Activated T-helper 1 cell treated with anti-CD3 and anti-CD28 coated beads, Interleukin-12 subunit alpha, Interleukin-12 subunit beta, Interleukin-2, Interleukin-4 antibody, amounts not matched to agents 30 ng/mL and 10 ng/mL and 1 ng/mL, durations not matched to agents 14 hours and 24 hours and 36 hours (primary cell): ENCODE measurements at regions not wholly inside any gene's neighbourhood (a gene's known extent, or its start where the extent isn't known, plus 50 kb on each side); places are given as distances from the start of the nearest gene placed in this dataset.
A peak's percentile ranks its signal among the peaks of the same experiment; 100 is the strongest.
"Not testable (repeated sequence)": the region's sequence is repeated elsewhere in the genome, so short reads cannot be mapped to it uniquely, and the experiment has no call there.

Source experiments
- DNase-seq: peaks from one replicate; pipeline ENCODE4 v3.0.0; 2021; ENCODE audit warnings: low spot score
- H3K27ac Mint-ChIP-seq: one replicate; pipeline ENCODE4 v1.8.0; 2021; ENCODE audit warnings: mild to moderate bottlenecking, mixed read lengths
- H3K27me3 Mint-ChIP-seq: one replicate; pipeline ENCODE4 v1.8.0; 2022; ENCODE audit warnings: mild to moderate bottlenecking, moderate library complexity, mixed read lengths; ENCODE audit not compliant: insufficient read depth
- H3K36me3 Mint-ChIP-seq: one replicate; pipeline ENCODE4 v1.8.0; 2021; ENCODE audit warnings: low read depth, mixed read lengths
- H3K4me1 Mint-ChIP-seq: one replicate; pipeline ENCODE4 v1.8.0; 2021; ENCODE audit warnings: low read depth, mixed read lengths
- H3K4me3 Mint-ChIP-seq: one replicate; pipeline ENCODE4 v1.8.0; 2021; ENCODE audit warnings: mild to moderate bottlenecking, moderate library complexity, mixed read lengths
- H3K9me3 Mint-ChIP-seq: one replicate; pipeline ENCODE4 v1.8.0; 2021; ENCODE audit warnings: mixed read lengths
- intact Hi-C: fragments of 100-400 bp; cut with micrococcal nuclease; formaldehyde crosslinking; loops from one replicate; pipeline ENCODE4 v1.15.1; 2024

DNA sequence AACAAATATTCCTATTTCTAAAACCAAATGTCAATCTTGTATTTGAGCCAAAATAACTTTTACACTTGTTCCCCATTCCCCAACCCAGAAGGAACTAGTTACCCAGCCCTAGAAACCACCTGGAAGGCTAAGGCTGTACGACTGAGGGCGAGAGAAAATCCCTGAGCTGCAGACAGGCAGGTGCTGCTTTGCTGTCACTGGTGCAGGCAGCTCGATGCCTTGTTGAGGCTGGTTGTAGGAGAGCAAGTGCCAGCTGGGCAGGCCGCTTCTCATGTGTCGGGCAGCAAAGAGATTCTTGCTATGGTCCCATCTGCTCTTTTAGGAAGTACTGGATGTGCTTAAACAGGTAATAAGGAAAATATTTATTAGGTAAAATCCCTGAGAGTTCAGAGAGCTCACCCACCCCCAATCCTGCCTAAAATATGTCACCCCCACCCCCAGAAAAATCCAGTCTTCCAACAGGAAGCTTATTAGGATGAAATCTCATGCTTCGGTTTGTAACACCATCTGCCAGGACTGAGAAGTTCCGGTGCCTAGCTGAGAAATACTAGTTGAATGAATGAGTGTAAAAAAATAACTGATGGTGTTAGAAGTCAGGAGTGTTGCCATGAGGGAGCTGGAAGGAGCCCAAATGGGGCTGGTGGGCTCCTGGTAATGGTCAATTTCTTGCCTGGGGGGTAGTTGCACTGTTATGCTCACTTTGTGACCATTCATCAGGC, 91.1 kb upstream of the DMRT1 start:
- no peak for DNase-seq
- H3K4me1 Mint-ChIP-seq: peaks cover 47% of the 10 kb centered on the region
- intact Hi-C loops: loop anchor here (5.0 kb wide), 1 partner anchor 43 kb away; no protein-coding TSS in a partner anchor
- H3K36me3 Mint-ChIP-seq: no peaks in the 10 kb centered on the region
- H3K9me3 Mint-ChIP-seq: no peaks in the 10 kb centered on the region
- H3K27me3 Mint-ChIP-seq: no peaks in the 10 kb centered on the region
- peak overlapping the region; percentile 6 for H3K4me3 Mint-ChIP-seq
- H3K27ac Mint-ChIP-seq: no peak overlapping the region

GRCh38 chr9:751137-752051, 90.1 kb upstream of the DMRT1 start:
- peaks cover 56% of the 10 kb centered on the region for H3K4me1 Mint-ChIP-seq
- H3K9me3 Mint-ChIP-seq: no peaks in the 10 kb centered on the region
- H3K27me3 Mint-ChIP-seq: no peaks in the 10 kb centered on the region
- no peak overlapping the region for H3K4me3 Mint-ChIP-seq
- peaks cover 1% of the 10 kb centered on the region for H3K36me3 Mint-ChIP-seq
- no peak for DNase-seq
- H3K27ac Mint-ChIP-seq: peak overlapping the region; percentile 40
- intact Hi-C loops: loop anchor here (5.0 kb wide), 1 partner anchor 44 kb away; no protein-coding TSS in a partner anchor

- no peak overlapping the region for H3K27ac Mint-ChIP-seq
- intact Hi-C loops: loop anchor here (5.0 kb wide), 1 partner anchor 45 kb away; no protein-coding TSS in a partner anchor
- H3K4me1 Mint-ChIP-seq: peaks cover 57% of the 10 kb centered on the region
Observed at GRCh38 chr9:752201-752600, 89.3 kb upstream of the DMRT1 start.

GRCh38 chr9:752681-753200, 88.8 kb upstream of the DMRT1 start:
- Mint-ChIP-seq H3K27me3 (no peaks in the 10 kb centered on the region), H3K27ac (no peak overlapping the region), H3K4me1 (peaks cover 57% of the 10 kb centered on the region), H3K36me3 (peaks cover 1% of the 10 kb centered on the region), H3K4me3 (no peak overlapping the region), H3K9me3 (no peaks in the 10 kb centered on the region)
- no peak for DNase-seq
- intact Hi-C loops: loop anchor here (5.0 kb wide), 1 partner anchor 45 kb away; no protein-coding TSS in a partner anchor

More at GRCh38 chr9:752201-752600, 89.3 kb upstream of the DMRT1 start:
- H3K27me3 Mint-ChIP-seq: no peaks in the 10 kb centered on the region
- H3K9me3 Mint-ChIP-seq: no peaks in the 10 kb centered on the region
- peaks cover 1% of the 10 kb centered on the region for H3K36me3 Mint-ChIP-seq
- no peak for DNase-seq
- no peak overlapping the region for H3K4me3 Mint-ChIP-seq

DNA sequence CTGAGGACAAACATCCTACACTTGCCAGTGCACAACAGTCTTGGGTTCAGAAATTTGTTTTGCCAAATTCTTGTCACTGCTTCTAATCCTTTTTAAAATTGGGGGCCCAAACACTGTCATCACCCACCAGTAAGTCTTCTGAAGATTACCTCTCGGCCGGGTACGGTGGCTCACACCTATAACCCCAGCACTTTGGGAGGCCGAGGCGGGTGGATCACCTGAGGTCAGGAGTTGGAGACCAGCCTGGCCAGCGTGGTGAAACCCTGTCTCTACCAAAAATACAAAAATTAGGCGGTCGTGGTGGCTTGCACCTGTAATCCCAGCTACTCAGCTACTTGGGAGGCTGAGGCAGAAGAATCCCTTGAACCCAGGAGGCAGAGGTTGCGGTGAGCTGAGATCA, 87.8 kb upstream of the DMRT1 start:
- H3K4me3 Mint-ChIP-seq, H3K27me3 Mint-ChIP-seq, H3K9me3 Mint-ChIP-seq, H3K27ac Mint-ChIP-seq, H3K36me3 Mint-ChIP-seq, DNase-seq: not testable (repeated sequence)
- H3K4me1 Mint-ChIP-seq: peaks cover 51% of the 10 kb centered on the region
- intact Hi-C loops: loop anchor here (5.0 kb wide), 1 partner anchor 46 kb away; no protein-coding TSS in a partner anchor

DNA sequence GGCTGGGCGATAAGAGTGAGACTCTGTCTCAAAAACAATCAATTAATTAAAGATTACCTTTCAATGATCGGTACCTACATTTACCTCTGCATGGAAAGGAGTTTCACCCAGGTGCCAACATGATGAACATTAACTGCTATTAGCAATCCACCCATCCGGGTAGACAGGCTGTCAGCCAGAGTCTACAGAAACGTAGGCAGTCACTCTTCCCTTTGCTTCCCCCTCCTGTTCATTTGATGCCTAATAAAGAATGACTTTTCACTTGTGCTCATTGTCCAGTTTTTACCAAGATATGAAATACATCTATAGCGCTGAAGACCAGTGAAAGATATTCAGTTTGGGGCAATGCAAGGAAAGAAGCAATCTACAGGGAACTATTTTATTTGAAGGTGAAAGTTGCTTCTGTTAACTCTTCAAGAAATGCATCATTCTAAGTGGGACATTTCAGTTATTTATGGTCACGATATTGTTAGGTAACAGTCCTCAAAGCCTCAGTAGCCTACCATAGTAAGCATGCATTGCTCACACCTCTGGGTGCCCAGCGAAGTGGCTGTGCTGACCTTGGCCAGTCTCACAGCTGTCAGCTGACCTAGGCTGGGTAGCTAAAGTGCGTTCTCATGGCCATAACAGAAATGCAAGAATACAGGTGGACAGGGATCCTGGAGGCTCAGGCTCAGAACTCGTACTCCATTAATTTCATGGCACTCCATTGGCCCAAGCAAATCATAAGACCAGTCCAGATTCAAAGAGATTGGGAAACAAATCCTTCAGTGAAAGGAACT, 87.2 kb upstream of the DMRT1 start:
- H3K36me3 Mint-ChIP-seq: peaks cover 1% of the 10 kb centered on the region
- DNase-seq: no peak
- H3K9me3 Mint-ChIP-seq: no peaks in the 10 kb centered on the region
- no peak overlapping the region for H3K4me3 Mint-ChIP-seq
- no peak overlapping the region for H3K27ac Mint-ChIP-seq
- intact Hi-C loops: loop anchor here (5.0 kb wide), 1 partner anchor 47 kb away; no protein-coding TSS in a partner anchor
- peaks cover 45% of the 10 kb centered on the region for H3K4me1 Mint-ChIP-seq
- no peaks in the 10 kb centered on the region for H3K27me3 Mint-ChIP-seq

- intact Hi-C loops: no loop called here
- H3K27me3 Mint-ChIP-seq: no peaks in the 10 kb centered on the region
Observed at GRCh38 chr9:755454-756381, 85.8 kb upstream of the DMRT1 start.

GRCh38 chr9:757246-757881, 84.1 kb upstream of the DMRT1 start:
- Mint-ChIP-seq H3K4me3 (no peak overlapping the region), H3K27ac (no peak overlapping the region), H3K27me3 (peaks cover 2% of the 10 kb centered on the region), H3K9me3 (no peaks in the 10 kb centered on the region), H3K4me1 (peaks cover 27% of the 10 kb centered on the region), H3K36me3 (peaks cover 1% of the 10 kb centered on the region)
- intact Hi-C loops: no loop called here
- no peak for DNase-seq

More at GRCh38 chr9:755454-756381, 85.8 kb upstream of the DMRT1 start:
- H3K4me3 Mint-ChIP-seq: no peak overlapping the region
- peak overlapping the region; percentile 55 for H3K27ac Mint-ChIP-seq
- no peaks in the 10 kb centered on the region for H3K9me3 Mint-ChIP-seq
- peaks cover 35% of the 10 kb centered on the region for H3K4me1 Mint-ChIP-seq
- H3K36me3 Mint-ChIP-seq: peaks cover 1% of the 10 kb centered on the region
- DNase-seq: peak; percentile 11

GRCh38 chr9:758146-758545, 83.4 kb upstream of the DMRT1 start:
- Mint-ChIP-seq H3K4me1 (peaks cover 29% of the 10 kb centered on the region), H3K27ac (no peak overlapping the region), H3K9me3 (no peaks in the 10 kb centered on the region), H3K36me3 (peaks cover 1% of the 10 kb centered on the region), H3K27me3 (peaks cover 2% of the 10 kb centered on the region), H3K4me3 (no peak overlapping the region)
- intact Hi-C loops: no loop called here
- DNase-seq: no peak

- H3K27ac Mint-ChIP-seq: no peak overlapping the region
- intact Hi-C loops: no loop called here
- H3K27me3 Mint-ChIP-seq: peaks cover 2% of the 10 kb centered on the region
- no peak for DNase-seq
- peaks cover 35% of the 10 kb centered on the region for H3K4me1 Mint-ChIP-seq
- no peak overlapping the region for H3K4me3 Mint-ChIP-seq
- H3K9me3 Mint-ChIP-seq: no peaks in the 10 kb centered on the region
- peaks cover 1% of the 10 kb centered on the region for H3K36me3 Mint-ChIP-seq
Observed at GRCh38 chr9:759541-759940, 82.0 kb upstream of the DMRT1 start.

DNA sequence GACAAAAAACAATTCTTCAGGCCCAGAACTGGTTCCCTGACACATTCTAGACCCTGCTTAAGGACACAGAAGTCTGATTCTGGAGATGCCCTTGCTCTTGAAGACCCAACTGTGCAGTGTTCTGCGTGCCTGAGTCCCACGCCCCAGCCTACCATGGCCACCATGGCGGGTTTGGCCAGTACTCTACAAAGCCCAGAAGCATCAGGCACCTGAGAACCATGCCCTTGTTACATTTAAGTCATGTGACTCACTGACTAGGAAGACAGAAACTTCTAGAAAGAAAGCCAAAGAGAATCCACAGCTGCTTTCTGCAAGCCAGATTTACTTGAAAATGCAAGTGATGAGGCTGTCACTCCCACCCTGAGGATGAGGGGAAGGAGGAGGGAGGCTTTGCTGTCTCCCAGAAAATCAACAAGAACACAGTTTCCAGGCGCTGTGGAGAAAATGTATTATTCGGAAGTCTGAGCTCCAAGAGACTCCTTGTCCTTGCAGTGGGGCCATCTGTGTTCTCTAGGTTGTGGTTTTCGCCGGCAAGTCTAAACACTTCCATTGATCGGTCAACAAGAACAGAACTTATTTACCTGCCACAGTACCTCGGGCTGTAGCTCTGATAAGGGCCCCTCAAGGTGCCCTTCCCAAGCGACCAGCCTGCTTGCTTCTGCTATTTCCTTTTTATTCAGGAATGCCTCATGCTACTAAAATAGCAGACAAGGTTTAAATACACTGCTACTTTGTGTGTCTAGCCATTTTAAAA, 81.3 kb upstream of the DMRT1 start:
- Mint-ChIP-seq H3K4me3 (no peak overlapping the region), H3K27ac (no peak overlapping the region), H3K9me3 (no peaks in the 10 kb centered on the region), H3K4me1 (peaks cover 32% of the 10 kb centered on the region), H3K36me3 (peaks cover 1% of the 10 kb centered on the region), H3K27me3 (peaks cover 6% of the 10 kb centered on the region)
- intact Hi-C loops: no loop called here
- DNase-seq: no peak
